ENCODE measurements at regions not wholly inside any gene's neighbourhood (a gene's known extent, or its start where the extent isn't known, plus 50 kb on each side); places are given as distances from the start of the nearest gene placed in this dataset.

DNA sequence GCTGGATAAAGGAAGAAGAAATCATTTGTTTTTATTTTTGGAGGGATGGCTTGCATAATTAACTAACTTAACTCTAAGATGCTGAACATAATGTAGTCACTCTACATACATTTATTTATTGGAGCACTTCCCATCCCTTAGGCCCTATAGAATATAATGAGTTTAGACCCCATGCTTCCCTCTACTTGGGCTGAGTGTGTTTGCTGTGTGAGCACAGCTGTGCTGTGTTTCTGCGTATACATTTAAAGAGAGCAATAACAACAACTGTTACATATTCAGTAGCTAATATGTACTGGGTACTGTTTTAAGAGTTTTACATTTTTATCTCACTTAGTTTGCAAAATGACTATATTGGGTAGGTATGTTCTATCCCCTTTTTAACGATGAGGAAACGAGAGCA, 736.6 kb upstream of the NRSN1 start:
- DNase-seq (ENCODE audit: low read depth, low spot score) = no peak

DNA sequence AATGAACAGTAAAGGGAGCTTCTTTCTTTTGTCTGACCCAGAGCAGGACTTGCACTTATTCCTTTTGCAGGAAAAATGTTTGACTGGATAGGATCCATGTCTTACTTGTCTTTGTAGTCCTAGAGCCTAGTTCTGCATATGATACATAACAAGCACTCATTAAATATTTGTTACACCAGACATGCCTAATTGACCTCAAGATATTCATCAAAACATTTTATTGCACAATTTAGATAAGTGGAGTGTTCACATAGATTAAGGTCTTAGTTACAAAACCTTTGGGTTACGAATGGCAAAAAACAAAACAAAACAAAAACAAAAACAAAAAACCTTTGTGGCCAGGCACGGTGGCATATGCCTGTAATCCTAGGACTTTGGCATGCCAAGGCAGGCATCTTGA, 735.8 kb upstream of the NRSN1 start:
- no peaks in the 10 kb centered on the region for H3K36me3 ChIP-seq (ENCODE audit: control insufficient read depth in 2 of 2, extremely low read depth in 1 of 2, insufficient read depth in 2 of 2, low read length in 2 of 2)
- dilution Hi-C loops (cut with MboI; ENCODE audit: extremely low pct_ligation_motif_present, low sequenced_read_pairs) (no loop called here), intact Hi-C loops (cut with micrococcal nuclease) (no loop called here)
- DNase-seq (ENCODE audit: low read depth, low spot score) (no peak), FAIRE-seq (no peak)
- H3K27me3 ChIP-seq (ENCODE audit: control insufficient read depth in 2 of 2, insufficient read depth in 2 of 2, low read length in 2 of 2) = no peaks in the 10 kb centered on the region
- H3K9me3 ChIP-seq (replicated peaks; ENCODE audit: control insufficient read depth, insufficient read depth, low read length) = no peaks in the 10 kb centered on the region
- CTCF ChIA-PET = no interaction called here
- no peak overlapping the region for H2AFZ ChIP-seq (ENCODE audit: low read depth, low read length)
- H3K4me2 ChIP-seq (ENCODE audit: insufficient read depth, low read length) = no peak overlapping the region
- no peaks in the 10 kb centered on the region for H3K4me1 ChIP-seq (ENCODE audit: control insufficient read depth, extremely low read depth, insufficient read depth, low read length)
- no peaks in the 10 kb centered on the region for H4K20me1 ChIP-seq (replicated peaks; ENCODE audit: control insufficient read depth, extremely low read depth, insufficient read depth, low read length)
- no peak overlapping the region for H3K4me3 ChIP-seq (replicated peaks in 1 of 3; ENCODE audit: insufficient read depth in 1 of 3, low read depth in 1 of 3, low read length in 3 of 3)
- H3K27ac ChIP-seq (ENCODE audit: insufficient read depth, low read depth, low read length) = no peak overlapping the region
- H3K9ac ChIP-seq (replicated peaks; ENCODE audit: extremely low read depth, insufficient read depth, low read length) = no peak overlapping the region
- no TSS peak for BruUV-seq (replicated peaks)
- POLR2A ChIA-PET = no interaction called here
- H3K79me2 ChIP-seq (ENCODE audit: control insufficient read depth, insufficient read depth, low read length) = no peaks in the 10 kb centered on the region
- no peak for TF ChIP-seq POLR2AphosphoS5 (IDR thresholded peaks at IDR 0.05; ENCODE audit: insufficient read depth, low read depth, low read length)
- no peak for TF ChIP-seq JUN (IDR thresholded peaks at IDR 0.05; ENCODE audit: borderline replicate concordance, insufficient read depth, insufficient read length, low read depth)
- TF ChIP-seq, protein P1, sequence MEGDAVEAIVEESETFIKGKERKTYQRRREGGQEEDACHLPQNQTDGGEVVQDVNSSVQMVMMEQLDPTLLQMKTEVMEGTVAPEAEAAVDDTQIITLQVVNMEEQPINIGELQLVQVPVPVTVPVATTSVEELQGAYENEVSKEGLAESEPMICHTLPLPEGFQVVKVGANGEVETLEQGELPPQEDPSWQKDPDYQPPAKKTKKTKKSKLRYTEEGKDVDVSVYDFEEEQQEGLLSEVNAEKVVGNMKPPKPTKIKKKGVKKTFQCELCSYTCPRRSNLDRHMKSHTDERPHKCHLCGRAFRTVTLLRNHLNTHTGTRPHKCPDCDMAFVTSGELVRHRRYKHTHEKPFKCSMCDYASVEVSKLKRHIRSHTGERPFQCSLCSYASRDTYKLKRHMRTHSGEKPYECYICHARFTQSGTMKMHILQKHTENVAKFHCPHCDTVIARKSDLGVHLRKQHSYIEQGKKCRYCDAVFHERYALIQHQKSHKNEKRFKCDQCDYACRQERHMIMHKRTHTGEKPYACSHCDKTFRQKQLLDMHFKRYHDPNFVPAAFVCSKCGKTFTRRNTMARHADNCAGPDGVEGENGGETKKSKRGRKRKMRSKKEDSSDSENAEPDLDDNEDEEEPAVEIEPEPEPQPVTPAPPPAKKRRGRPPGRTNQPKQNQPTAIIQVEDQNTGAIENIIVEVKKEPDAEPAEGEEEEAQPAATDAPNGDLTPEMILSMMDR (IDR thresholded peaks at IDR 0.05; ENCODE audit: extremely low read depth in 1 of 2, insufficient read depth in 1 of 2, low read depth in 1 of 2, low read length in 2 of 2) = no peak
- no peak for TF ChIP-seq EZH2 (IDR thresholded peaks at IDR 0.05; ENCODE audit: borderline replicate concordance, low read depth, low read length, severe bottlenecking)
- no peak for TF ChIP-seq POLR2A (IDR thresholded peaks at IDR 0.05; ENCODE audit: low read depth, low read length)
- TF ChIP-seq GATA2 (IDR thresholded peaks at IDR 0.05; ENCODE audit: insufficient read depth, insufficient read length, low read depth, low read length) = no peak
- H3K9me1 ChIP-seq (replicated peaks; ENCODE audit: control insufficient read depth, extremely low read depth, insufficient read depth, low read length) = no peaks in the 10 kb centered on the region

More for the DNA sequence above, 736.6 kb upstream of the NRSN1 start:
- ChIA-PET CTCF (no interaction called here), POLR2A (no interaction called here)
- no TSS peak for BruUV-seq (replicated peaks)
- Histone ChIP-seq H3K27ac (ENCODE audit: insufficient read depth, low read depth, low read length) (no peak overlapping the region), H3K27me3 (ENCODE audit: control insufficient read depth in 2 of 2, insufficient read depth in 2 of 2, low read length in 2 of 2) (no peaks in the 10 kb centered on the region), H3K79me2 (ENCODE audit: control insufficient read depth, insufficient read depth, low read length) (no peaks in the 10 kb centered on the region), H2AFZ (ENCODE audit: low read depth, low read length) (no peak overlapping the region), H3K9me3 (replicated peaks; ENCODE audit: control insufficient read depth, insufficient read depth, low read length) (no peaks in the 10 kb centered on the region), H4K20me1 (replicated peaks; ENCODE audit: control insufficient read depth, extremely low read depth, insufficient read depth, low read length) (no peaks in the 10 kb centered on the region), H3K9ac (replicated peaks; ENCODE audit: extremely low read depth, insufficient read depth, low read length) (no peak overlapping the region), H3K4me2 (ENCODE audit: insufficient read depth, low read length) (no peak overlapping the region), H3K36me3 (ENCODE audit: control insufficient read depth in 2 of 2, extremely low read depth in 1 of 2, insufficient read depth in 2 of 2, low read length in 2 of 2) (no peaks in the 10 kb centered on the region), H3K4me3 (replicated peaks in 1 of 3; ENCODE audit: insufficient read depth in 1 of 3, low read depth in 1 of 3, low read length in 3 of 3) (no peak overlapping the region), H3K9me1 (replicated peaks; ENCODE audit: control insufficient read depth, extremely low read depth, insufficient read depth, low read length) (no peaks in the 10 kb centered on the region), H3K4me1 (ENCODE audit: control insufficient read depth, extremely low read depth, insufficient read depth, low read length) (no peaks in the 10 kb centered on the region)
- TF ChIP-seq, protein P1 (IDR thresholded peaks at IDR 0.05; ENCODE audit: extremely low read depth in 1 of 2, insufficient read depth in 1 of 2, low read depth in 1 of 2, low read length in 2 of 2) = no peak
- TF ChIP-seq MYC (IDR thresholded peaks at IDR 0.05; ENCODE audit: low read depth, low read length) = no peak
- dilution Hi-C loops (cut with MboI; ENCODE audit: extremely low pct_ligation_motif_present, low sequenced_read_pairs) (no loop called here), intact Hi-C loops (cut with micrococcal nuclease) (no loop called here)
- no peak for FAIRE-seq
